Left lung (tissue), 4 donors: ENCODE measurements at regions not wholly inside any gene's neighbourhood (a gene's known extent, or its start where the extent isn't known, plus 50 kb on each side); places are given as distances from the start of the nearest gene placed in this dataset.

Source experiments
- ATAC-seq: fragments of 200-7000 bp; cut with Tn5 transposase; one replicate; pipeline ENCODE4 v1.9.1; 2020; ENCODE audit warnings: moderate library complexity
- DNase-seq, 4 donors: peaks; one replicate each; pipeline ENCODE4 v3.0.0-alpha.2; 2013 to 2020
- H3K27ac ChIP-seq, 2 donors: fragments of 200-600 bp; sonication (generic) in 1 of 2; one replicate each; pipeline versions ENCODE4 v1.5.0 to v1.8.0; 2020 to 2021
- H3K27me3 ChIP-seq, 2 donors: fragments of 200-600 bp; sonication (generic) in 1 of 2; one replicate each; pipeline versions ENCODE4 v1.5.0 to v1.8.0; 2020 to 2021
- H3K36me3 ChIP-seq, 2 donors: fragments of 200-600 bp; sonication (generic) in 1 of 2; one replicate each; pipeline versions ENCODE4 v1.5.0 to v1.8.0; 2020 to 2021
- H3K4me1 ChIP-seq, 2 donors: fragments of 200-600 bp; one replicate each; pipeline ENCODE4 v1.8.0; 2021
- H3K4me3 ChIP-seq, 2 donors: fragments of 200-600 bp; sonication (generic) in 1 of 2; one replicate each; pipeline versions ENCODE4 v1.5.0 to v1.8.0; 2020 to 2021; ENCODE audit warnings: mild to moderate bottlenecking in 1 of 2
- H3K9me3 ChIP-seq, 2 donors: fragments of 200-600 bp; sonication (generic) in 1 of 2; one replicate each; pipeline versions ENCODE4 v1.5.0 to v1.8.0; 2020 to 2021
- intact Hi-C, 2 donors: fragments of 100-400 bp; cut with DNase I; formaldehyde crosslinking; loops; one replicate each; pipeline versions ENCODE4 v1.11.2 to v1.14.2; 2022
- TF ChIP-seq, protein P1 (sequence below), 2 donors: fragments of 200-600 bp; sonication (generic) in 1 of 2; IDR thresholded peaks; one replicate each; pipeline versions ENCODE4 v1.5.0 to v1.8.0; 2021; ENCODE audit warnings: antibody characterized with exemption in 2 of 2
- donor health status: DM: no; HTN: yes; CAD: no.
- donor health status: DM: no; HTN: no; CAD: no.

DNA sequence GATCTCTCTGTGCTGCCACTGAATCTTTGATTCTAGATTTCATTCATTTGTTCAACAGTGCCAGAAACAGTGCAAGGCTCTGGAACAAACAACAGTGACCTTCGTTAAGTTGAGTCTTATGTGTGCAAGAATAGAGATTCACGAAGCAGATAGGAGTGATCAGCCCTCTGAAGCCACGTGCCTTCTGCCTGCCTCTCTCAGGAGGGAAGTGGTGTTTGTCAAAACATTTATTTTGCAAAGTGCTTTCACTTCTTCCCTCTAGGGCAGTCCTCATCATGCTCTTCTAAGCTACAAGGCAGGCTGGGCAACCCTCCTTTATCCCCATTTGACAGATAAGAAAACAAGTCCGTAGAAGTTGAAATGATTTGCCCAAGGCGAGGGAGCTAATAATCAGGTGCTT is 204.3 kb downstream of the TFAP2C start:
- no peak overlapping the region for H3K4me3 ChIP-seq
- H3K27ac ChIP-seq, result no peak overlapping the region
- H3K4me1 ChIP-seq, result no peaks in the 10 kb centered on the region
- H3K36me3 ChIP-seq, result no peaks in the 10 kb centered on the region
- DNase-seq (no peak), ATAC-seq (no peak)
- peaks cover 0 to 94% of the 10 kb centered on the region in 2 donors for H3K27me3 ChIP-seq
- H3K9me3 ChIP-seq, result no peaks in the 10 kb centered on the region
- TF ChIP-seq, protein P1, sequence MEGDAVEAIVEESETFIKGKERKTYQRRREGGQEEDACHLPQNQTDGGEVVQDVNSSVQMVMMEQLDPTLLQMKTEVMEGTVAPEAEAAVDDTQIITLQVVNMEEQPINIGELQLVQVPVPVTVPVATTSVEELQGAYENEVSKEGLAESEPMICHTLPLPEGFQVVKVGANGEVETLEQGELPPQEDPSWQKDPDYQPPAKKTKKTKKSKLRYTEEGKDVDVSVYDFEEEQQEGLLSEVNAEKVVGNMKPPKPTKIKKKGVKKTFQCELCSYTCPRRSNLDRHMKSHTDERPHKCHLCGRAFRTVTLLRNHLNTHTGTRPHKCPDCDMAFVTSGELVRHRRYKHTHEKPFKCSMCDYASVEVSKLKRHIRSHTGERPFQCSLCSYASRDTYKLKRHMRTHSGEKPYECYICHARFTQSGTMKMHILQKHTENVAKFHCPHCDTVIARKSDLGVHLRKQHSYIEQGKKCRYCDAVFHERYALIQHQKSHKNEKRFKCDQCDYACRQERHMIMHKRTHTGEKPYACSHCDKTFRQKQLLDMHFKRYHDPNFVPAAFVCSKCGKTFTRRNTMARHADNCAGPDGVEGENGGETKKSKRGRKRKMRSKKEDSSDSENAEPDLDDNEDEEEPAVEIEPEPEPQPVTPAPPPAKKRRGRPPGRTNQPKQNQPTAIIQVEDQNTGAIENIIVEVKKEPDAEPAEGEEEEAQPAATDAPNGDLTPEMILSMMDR (IDR thresholded peaks at IDR 0.05), result no peak
- intact Hi-C loops, result no loop called here

DNA sequence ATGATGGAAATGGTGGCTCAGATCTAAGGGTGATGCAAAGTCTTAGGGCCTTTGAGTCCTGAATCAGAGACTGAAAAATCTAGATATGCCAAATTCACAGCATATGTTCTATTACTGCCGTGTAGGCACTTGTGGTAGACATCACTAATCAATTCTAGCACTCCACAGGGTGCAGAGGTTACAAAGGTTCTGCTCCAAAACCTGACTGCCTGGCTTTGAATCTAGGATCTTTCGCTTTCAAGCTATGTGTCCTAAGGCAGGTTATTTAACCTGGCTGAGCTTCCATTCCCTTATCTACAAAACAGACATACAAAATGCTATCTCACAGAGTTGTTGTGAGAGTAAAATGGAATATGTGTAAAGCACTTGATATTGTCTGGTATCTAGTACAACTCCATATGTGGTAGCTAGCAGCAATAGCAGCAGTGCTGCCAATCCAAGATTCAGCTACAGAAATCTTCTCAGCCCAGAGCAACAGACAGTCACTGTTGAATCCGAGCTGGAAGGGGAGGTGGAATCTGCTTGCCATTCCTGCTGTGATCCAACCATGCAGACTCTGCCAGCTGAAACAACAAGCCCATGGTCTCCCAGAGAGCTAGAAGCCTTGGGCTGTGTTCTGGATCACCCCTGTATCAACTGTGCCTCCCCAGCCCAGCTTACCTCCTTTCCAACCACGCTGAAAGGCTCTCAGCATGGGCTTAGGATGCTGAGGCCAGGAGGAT is 206.9 kb downstream of the TFAP2C start:
- Histone ChIP-seq H3K27me3 (peaks cover 0 to 75% of the 10 kb centered on the region in 2 donors), H3K4me3 (no peak overlapping the region), H3K9me3 (no peaks in the 10 kb centered on the region), H3K4me1 (no peaks in the 10 kb centered on the region), H3K27ac (no peak overlapping the region), H3K36me3 (no peaks in the 10 kb centered on the region)
- TF ChIP-seq, protein P1 (IDR thresholded peaks at IDR 0.05), result no peak
- intact Hi-C loops, result no loop called here
- ATAC-seq, result no peak
- DNase-seq, result no peak

DNA sequence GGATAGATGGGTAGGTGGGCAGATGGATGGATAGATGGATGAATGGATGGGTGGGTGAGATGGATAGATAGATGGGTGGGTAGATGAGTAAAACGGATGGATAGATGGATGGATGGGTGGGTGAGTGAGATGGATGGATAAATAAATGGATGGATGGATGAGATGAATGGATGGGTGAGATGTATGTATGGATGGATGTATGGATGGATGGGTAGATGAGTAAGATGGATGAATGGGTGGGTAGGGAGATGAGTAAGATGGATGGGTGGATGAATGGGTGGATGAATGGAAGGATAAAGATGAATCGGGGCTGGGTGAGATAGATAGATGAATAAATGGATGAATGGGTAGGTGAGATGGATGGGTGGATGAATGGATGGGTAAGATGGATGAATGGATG is 210.1 kb downstream of the TFAP2C start:
- TF ChIP-seq, protein P1 (IDR thresholded peaks at IDR 0.05), result no peak
- H3K4me1 ChIP-seq, result no peaks in the 10 kb centered on the region
- no peak overlapping the region for H3K4me3 ChIP-seq
- H3K36me3 ChIP-seq, result no peaks in the 10 kb centered on the region
- intact Hi-C loops, result no loop called here
- H3K27me3 ChIP-seq, result peaks cover 0 to 44% of the 10 kb centered on the region in 2 donors
- DNase-seq, result no peak
- H3K9me3 ChIP-seq, result no peaks in the 10 kb centered on the region
- H3K27ac ChIP-seq, result no peak overlapping the region
- no peak for ATAC-seq

DNA sequence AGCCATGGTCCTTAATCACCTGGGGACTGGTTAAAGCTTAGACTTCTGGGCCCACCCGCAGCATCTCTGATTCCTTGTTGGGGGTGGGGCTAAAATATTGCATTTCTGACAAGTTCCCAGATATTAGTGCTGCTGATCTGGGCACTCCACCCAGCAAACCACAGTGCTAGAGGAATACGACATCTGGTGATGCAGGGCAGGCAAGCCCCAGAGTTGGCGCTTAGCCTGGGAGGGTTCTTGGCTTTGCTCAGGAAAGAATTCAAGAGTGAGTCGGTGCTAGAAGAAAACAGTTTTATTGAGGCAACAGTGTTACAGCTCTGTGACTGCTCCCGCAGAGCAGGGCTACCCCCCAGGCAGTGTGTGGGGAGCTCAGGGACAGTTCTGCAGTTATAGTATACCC is 210.7 kb downstream of the TFAP2C start:
- TF ChIP-seq, protein P1 (IDR thresholded peaks at IDR 0.05), result no peak
- Histone ChIP-seq H3K27ac (no peak overlapping the region), H3K36me3 (no peaks in the 10 kb centered on the region), H3K27me3 (peaks cover 0 to 39% of the 10 kb centered on the region in 2 donors), H3K4me1 (no peaks in the 10 kb centered on the region), H3K9me3 (no peaks in the 10 kb centered on the region), H3K4me3 (no peak overlapping the region)
- ATAC-seq (no peak), DNase-seq (no peak)
- intact Hi-C loops, result no loop called here

DNA sequence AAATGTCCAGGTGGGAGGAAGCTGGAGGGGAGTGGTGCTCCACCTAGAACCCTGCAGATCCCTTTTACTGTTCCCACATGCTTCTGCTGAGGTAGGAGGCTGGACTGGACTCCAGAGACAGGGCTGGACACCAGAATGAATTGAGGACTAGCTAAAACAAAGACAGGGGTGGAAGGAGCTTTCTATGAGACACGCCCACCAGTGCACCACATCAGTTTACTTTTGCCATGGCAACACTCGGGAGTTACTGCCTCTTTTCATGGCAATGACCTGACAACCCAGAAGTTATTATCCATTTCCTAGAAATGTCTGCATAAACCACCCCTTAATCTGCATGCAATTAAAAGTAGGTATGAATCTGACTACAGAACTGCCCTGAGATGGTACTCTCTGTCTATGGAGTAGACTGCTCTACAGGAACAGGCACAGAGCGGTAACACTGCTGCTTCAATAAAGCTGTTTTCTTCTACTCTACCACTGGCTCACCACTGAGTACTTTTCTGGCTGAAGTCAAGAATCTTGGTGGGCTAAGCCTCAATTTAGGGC is 211.7 kb downstream of the TFAP2C start:
- Histone ChIP-seq H3K36me3 (no peaks in the 10 kb centered on the region), H3K27ac (no peak overlapping the region), H3K27me3 (peaks cover 0 to 33% of the 10 kb centered on the region in 2 donors), H3K9me3 (no peaks in the 10 kb centered on the region), H3K4me1 (no peaks in the 10 kb centered on the region), H3K4me3 (no peak overlapping the region)
- no peak for DNase-seq
- intact Hi-C loops, result no loop called here
- TF ChIP-seq, protein P1 (IDR thresholded peaks at IDR 0.05), result no peak
- no peak for ATAC-seq
